ENCODE measurements at regions not wholly inside any gene's neighbourhood (a gene's known extent, or its start where the extent isn't known, plus 50 kb on each side); places are given as distances from the start of the nearest gene placed in this dataset.
A peak's percentile ranks its signal among the peaks of the same experiment; 100 is the strongest.

DNA sequence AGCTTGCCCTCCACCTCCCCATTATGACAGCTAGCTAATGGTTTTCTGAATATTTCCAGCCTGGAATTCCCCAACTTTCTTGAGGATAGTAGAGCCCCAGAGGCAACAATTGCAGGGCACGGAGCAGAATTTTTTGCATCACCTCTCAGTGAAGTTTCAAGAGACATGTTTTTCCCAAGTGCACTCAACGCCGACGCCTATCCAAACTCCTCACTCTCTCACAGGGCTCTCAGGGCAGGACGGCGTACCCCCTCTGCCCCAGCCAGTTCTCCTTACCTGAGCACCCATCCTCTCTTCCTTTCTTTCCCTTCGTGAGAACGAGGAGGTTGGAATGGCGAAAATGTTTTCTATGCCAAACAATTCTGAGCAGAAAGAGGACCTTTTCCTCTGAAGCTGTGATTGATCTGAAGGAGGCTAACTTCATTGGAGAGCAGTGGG is 83.1 kb upstream of the FOXQ1 start (continued):
- TF ChIP-seq, protein P1, sequence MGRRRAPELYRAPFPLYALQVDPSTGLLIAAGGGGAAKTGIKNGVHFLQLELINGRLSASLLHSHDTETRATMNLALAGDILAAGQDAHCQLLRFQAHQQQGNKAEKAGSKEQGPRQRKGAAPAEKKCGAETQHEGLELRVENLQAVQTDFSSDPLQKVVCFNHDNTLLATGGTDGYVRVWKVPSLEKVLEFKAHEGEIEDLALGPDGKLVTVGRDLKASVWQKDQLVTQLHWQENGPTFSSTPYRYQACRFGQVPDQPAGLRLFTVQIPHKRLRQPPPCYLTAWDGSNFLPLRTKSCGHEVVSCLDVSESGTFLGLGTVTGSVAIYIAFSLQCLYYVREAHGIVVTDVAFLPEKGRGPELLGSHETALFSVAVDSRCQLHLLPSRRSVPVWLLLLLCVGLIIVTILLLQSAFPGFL (CRISPR knock-in tag; IDR thresholded peaks at IDR 0.05; ENCODE audit: borderline replicate concordance), result no peak
- TF ChIP-seq NR3C1 (CRISPR knock-in tag; conservative IDR thresholded peaks at IDR 0.05; ENCODE audit: low read depth), result no peak
- TF ChIP-seq EMX1 (CRISPR knock-in tag; IDR thresholded peaks at IDR 0.05), result no peak
- no peak for TF ChIP-seq SP1 (CRISPR knock-in tag; conservative IDR thresholded peaks at IDR 0.05)
- TF ChIP-seq ATF3 (CRISPR knock-in tag; conservative IDR thresholded peaks at IDR 0.05), result no peak
- TF ChIP-seq USF2 (CRISPR knock-in tag; IDR thresholded peaks at IDR 0.05), result no peak
- TF ChIP-seq, protein P2, sequence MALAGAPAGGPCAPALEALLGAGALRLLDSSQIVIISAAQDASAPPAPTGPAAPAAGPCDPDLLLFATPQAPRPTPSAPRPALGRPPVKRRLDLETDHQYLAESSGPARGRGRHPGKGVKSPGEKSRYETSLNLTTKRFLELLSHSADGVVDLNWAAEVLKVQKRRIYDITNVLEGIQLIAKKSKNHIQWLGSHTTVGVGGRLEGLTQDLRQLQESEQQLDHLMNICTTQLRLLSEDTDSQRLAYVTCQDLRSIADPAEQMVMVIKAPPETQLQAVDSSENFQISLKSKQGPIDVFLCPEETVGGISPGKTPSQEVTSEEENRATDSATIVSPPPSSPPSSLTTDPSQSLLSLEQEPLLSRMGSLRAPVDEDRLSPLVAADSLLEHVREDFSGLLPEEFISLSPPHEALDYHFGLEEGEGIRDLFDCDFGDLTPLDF (CRISPR knock-in tag; IDR thresholded peaks at IDR 0.05), result no peak
- TF ChIP-seq MXD4 (CRISPR knock-in tag; IDR thresholded peaks at IDR 0.05; ENCODE audit: borderline replicate concordance), result no peak
- no peak for TF ChIP-seq ZNF671 (CRISPR knock-in tag; IDR thresholded peaks at IDR 0.05)
- no peak for TF ChIP-seq TEAD4 (CRISPR knock-in tag; IDR thresholded peaks at IDR 0.05)
- no peak for TF ChIP-seq ZNF425 (CRISPR knock-in tag; conservative IDR thresholded peaks at IDR 0.05)
- TF ChIP-seq, protein P3, sequence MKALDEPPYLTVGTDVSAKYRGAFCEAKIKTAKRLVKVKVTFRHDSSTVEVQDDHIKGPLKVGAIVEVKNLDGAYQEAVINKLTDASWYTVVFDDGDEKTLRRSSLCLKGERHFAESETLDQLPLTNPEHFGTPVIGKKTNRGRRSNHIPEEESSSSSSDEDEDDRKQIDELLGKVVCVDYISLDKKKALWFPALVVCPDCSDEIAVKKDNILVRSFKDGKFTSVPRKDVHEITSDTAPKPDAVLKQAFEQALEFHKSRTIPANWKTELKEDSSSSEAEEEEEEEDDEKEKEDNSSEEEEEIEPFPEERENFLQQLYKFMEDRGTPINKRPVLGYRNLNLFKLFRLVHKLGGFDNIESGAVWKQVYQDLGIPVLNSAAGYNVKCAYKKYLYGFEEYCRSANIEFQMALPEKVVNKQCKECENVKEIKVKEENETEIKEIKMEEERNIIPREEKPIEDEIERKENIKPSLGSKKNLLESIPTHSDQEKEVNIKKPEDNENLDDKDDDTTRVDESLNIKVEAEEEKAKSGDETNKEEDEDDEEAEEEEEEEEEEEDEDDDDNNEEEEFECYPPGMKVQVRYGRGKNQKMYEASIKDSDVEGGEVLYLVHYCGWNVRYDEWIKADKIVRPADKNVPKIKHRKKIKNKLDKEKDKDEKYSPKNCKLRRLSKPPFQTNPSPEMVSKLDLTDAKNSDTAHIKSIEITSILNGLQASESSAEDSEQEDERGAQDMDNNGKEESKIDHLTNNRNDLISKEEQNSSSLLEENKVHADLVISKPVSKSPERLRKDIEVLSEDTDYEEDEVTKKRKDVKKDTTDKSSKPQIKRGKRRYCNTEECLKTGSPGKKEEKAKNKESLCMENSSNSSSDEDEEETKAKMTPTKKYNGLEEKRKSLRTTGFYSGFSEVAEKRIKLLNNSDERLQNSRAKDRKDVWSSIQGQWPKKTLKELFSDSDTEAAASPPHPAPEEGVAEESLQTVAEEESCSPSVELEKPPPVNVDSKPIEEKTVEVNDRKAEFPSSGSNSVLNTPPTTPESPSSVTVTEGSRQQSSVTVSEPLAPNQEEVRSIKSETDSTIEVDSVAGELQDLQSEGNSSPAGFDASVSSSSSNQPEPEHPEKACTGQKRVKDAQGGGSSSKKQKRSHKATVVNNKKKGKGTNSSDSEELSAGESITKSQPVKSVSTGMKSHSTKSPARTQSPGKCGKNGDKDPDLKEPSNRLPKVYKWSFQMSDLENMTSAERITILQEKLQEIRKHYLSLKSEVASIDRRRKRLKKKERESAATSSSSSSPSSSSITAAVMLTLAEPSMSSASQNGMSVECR (CRISPR knock-in tag; IDR thresholded peaks at IDR 0.05; ENCODE audit: borderline replicate concordance), result no peak
- no peak for TF ChIP-seq CREM (CRISPR knock-in tag; IDR thresholded peaks at IDR 0.05)

DNA sequence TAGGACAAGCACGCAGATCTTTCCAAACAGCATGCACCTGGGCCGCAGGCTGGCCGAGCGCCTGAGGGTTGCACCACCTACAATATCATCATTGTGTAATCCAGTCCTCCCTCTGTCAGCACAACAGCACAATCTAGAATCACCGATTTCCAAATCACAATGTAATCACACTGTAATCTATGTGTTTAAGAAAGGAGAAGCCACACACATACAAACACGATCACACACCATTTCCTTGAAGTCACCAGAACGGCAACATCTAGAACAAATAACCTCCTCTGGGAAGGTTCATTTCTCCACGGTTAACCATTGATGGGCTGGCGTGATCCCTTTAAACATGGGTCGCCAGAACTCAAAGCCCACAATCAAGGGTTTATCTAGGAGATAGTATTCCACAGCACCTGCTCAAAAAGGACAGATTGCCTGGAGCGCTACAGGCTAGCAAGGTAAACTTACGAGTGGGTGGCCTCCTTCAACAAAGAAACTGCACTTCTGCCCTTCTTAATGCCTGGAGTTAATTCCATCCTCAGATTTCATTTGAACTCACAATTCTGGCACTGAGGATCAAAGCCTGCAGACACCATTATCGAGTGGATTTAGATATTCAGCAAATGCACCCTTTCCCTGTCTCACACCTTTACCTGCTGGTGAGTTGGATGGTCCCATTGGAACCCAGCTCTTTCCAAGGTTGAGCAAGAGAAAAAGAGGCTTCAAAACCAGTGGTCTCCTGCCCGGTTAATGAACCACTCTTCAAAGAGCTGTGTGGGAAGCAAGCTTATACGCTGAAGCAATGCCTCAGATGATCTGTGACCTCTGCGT is 83.8 kb upstream of the FOXQ1 start:
- TF ChIP-seq GABPB1 (CRISPR knock-in tag; IDR thresholded peaks at IDR 0.05) (peak; percentile 94), ZNF138 (CRISPR knock-in tag; conservative IDR thresholded peaks at IDR 0.05) (no peak)
- CTCF ChIA-PET, result no interaction called here
- H3K4me1 Mint-ChIP-seq, result peaks cover 7% of the 10 kb centered on the region; the same call in 1 of the 2 replicates
- ATAC-seq, result no peak
- H3K4me3 Mint-ChIP-seq, result no peak overlapping the region
- DNase-seq (ENCODE audit: low spot score), result no peak
- POLR2A ChIA-PET, result no interaction called here
- H3K9me3 Mint-ChIP-seq, result no peaks in the 10 kb centered on the region
- no peak overlapping the region for H3K27ac Mint-ChIP-seq
- H3K36me3 Mint-ChIP-seq, result no peaks in the 10 kb centered on the region
- peaks cover 6% of the 10 kb centered on the region; the same call in 1 of the 2 replicates for H3K27me3 Mint-ChIP-seq (ENCODE audit: low read depth)
